HFF-Myc (cell line): ENCODE measurements at regions not wholly inside any gene's neighbourhood (a gene's known extent, or its start where the extent isn't known, plus 50 kb on each side); places are given as distances from the start of the nearest gene placed in this dataset.

Source experiments
- DNase-seq: peaks from one replicate; pipeline ENCODE4 v3.0.0-alpha.2; 2011; ENCODE audit warnings: low read depth; ENCODE audit errors: extremely low read depth
- H3K4me3 ChIP-seq: replicated peaks from 2 replicates; pipeline ENCODE4 v1.5.1; 2011; ENCODE audit warnings: low read depth, mild to moderate bottlenecking, control low read depth, low read length
- TF ChIP-seq, protein P1 (sequence below): IDR thresholded peaks from 2 replicates; pipeline ENCODE4 v1.5.1; 2012; ENCODE audit warnings: mild to moderate bottlenecking, low read depth, low read length, control low read depth; ENCODE audit errors: missing control alignments

DNA sequence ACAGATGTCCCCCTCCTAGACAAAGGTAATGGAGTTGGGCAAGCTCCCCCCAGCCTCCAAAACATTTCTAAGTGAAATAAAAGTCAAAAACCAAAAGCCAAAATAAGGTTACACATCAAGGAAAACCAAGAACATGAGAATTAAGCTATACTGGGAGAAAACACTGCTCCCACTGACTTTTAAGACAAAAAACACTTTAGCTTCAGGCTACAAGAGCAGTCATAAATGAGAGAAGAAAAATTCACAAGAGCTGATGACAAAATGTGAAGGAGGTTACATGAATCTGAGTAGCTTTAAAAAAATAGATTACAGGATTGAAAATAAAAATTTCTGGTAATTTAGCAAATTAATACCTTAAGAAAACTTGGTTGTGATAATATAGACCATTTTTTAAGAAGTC, 1370.3 kb upstream of the CDH9 start:
- TF ChIP-seq, protein P1, sequence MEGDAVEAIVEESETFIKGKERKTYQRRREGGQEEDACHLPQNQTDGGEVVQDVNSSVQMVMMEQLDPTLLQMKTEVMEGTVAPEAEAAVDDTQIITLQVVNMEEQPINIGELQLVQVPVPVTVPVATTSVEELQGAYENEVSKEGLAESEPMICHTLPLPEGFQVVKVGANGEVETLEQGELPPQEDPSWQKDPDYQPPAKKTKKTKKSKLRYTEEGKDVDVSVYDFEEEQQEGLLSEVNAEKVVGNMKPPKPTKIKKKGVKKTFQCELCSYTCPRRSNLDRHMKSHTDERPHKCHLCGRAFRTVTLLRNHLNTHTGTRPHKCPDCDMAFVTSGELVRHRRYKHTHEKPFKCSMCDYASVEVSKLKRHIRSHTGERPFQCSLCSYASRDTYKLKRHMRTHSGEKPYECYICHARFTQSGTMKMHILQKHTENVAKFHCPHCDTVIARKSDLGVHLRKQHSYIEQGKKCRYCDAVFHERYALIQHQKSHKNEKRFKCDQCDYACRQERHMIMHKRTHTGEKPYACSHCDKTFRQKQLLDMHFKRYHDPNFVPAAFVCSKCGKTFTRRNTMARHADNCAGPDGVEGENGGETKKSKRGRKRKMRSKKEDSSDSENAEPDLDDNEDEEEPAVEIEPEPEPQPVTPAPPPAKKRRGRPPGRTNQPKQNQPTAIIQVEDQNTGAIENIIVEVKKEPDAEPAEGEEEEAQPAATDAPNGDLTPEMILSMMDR, result no peak
- H3K4me3 ChIP-seq, result no peak overlapping the region
- DNase-seq, result no peak

DNA sequence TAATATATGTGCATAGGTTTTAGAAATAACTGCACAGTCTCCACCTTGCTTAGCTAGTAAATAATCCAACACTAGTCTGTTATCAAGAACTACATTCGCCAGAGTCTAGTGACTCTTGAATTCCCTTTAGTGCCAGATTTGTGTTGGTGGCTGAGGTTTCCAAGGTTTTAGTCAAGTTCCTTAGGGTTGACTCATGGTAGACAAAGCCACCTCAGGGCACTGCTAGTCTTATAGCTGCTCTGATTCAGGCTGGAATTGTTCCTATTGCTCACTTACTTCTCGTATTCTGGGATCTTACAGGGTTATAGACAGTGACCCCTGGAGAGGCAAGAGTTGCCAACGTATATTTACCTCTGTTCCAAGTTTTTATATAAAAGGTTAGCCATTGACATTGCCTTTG, 1369.8 kb upstream of the CDH9 start:
- DNase-seq, result no peak
- no peak overlapping the region for H3K4me3 ChIP-seq
- TF ChIP-seq, protein P1, result no peak

DNA sequence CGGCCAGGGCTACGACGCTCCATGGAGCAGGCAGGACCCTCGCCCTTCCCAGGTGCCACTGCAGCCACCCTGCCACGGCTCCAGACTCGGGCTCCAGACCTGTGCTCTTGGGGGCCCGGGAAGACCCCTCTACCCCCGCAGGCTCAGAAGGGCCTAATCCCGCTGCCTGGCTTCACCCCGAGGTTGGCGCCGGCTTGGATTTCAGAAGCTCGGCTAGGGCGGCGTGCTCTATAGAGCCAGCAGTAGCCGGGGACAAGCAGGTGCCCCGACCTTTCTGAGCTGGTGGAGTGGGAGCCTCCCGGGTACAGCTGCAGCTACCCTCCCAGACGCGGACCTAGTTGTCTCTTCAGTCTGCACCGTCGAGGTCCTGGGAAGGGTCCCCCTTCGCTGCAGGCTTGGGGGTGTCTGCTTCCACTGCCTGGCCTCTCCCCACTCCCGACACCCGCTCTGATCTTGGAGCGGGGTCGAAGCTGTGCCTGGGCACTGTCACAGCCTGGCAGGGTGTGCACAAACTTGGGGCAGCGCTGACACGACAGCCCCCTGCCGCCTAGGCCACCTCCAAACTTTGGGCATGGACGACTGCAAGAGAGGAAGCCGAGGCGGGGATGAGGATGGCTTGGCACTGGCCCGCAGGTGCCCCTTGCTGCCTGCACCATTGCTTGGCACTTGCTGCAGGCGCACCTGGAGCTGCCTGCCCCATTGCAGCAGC, 1366.1 kb upstream of the CDH9 start:
- H3K4me3 ChIP-seq, result no peak overlapping the region
- TF ChIP-seq, protein P1, result no peak
- DNase-seq, result no peak

DNA sequence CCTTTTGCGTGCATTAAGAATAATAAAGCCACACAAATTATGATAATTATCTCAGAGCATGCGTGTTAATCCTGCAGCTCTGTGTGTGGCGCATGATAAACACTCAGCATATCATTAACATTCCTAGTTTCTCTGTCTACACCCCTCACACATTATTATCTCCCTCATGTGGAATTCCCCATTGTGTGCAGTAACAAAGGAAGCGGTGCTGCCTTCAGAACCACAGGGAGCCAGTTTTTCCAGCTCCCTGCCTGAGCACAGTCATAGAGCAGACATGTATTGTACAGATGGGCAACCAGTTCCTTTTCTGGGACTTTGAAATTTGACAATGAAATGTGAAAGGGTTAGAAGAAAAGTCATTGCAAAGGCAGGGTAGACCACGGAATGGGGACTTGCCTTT, 1365.5 kb upstream of the CDH9 start:
- no peak for DNase-seq
- TF ChIP-seq, protein P1, result no peak
- H3K4me3 ChIP-seq, result no peak overlapping the region

DNA sequence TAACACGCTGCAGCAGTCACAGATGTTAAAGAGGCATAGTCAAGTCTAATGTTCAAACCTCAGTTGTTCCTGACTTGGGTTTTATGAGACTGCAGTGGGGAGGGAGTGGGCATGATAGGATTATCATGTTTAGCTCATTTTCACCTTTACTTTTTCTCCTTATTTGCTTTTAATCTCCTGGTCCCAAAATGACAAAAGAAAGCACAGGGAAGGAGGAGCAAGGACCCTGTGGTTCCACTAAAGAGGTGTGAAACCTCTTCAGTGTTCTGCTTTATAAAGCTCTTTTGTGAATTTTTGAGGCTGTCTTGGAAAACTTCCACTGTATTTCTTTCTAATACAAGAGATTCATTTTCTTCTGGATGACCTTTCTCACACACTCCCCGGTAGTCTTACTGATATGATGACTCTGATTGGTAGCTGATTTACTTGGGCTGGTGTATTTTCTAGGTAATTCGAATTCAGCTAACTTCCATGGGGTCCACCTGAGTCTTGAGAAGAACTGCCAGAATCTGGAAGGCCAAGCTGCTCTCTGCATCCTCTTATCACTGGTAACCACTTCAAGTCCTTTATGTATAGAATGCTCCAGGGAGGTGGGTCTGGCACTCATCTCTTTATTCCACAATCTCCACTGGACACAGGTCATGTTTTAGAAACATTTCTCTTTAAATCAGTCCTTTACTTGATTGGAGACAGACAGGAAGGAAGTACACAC, 1364.4 kb upstream of the CDH9 start:
- no peak for DNase-seq
- TF ChIP-seq, protein P1, result no peak
- H3K4me3 ChIP-seq, result no peak overlapping the region

DNA sequence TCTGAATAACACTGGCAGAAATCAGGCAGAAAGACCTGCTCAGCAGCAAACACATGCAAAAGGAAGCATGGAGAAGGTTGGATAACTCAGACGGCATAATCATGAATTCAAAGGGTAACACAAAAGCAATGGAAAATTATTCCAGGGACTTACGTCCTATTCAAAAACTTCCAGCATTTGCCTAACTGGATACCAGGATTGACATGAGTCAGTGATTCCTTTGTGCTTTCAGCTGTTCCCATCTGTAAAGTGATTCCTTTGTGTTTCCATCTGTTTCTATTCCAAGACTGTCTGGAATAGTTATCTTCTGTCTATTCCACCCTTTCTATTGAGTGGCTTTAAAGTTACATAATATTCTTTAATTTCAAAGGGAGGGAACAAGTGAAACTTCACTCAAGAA, 1361.7 kb upstream of the CDH9 start:
- no peak overlapping the region for H3K4me3 ChIP-seq
- TF ChIP-seq, protein P1, result no peak
- no peak for DNase-seq
